GM13976 (cell line): ENCODE measurements at regions not wholly inside any gene's neighbourhood (a gene's known extent, or its start where the extent isn't known, plus 50 kb on each side); places are given as distances from the start of the nearest gene placed in this dataset.

Source experiments
- DNase-seq: peaks from one replicate; pipeline ENCODE4 v3.0.0; 2012; ENCODE audit warnings: low spot score
- in situ Hi-C: fragments of 300-500 bp; cut with MboI; formaldehyde crosslinking; loops from one replicate; pipeline ENCODE4 v1.12.0; 2022; ENCODE audit warnings: low sequenced_read_pairs, mixed read lengths, inconsistent platforms; ENCODE audit not compliant: unreplicated experiment
- TF ChIP-seq, protein P1 (sequence below): IDR thresholded peaks from 2 replicates; pipeline ENCODE4 v1.5.1; 2012; ENCODE audit warnings: borderline replicate concordance, mild to moderate bottlenecking; ENCODE audit not compliant: insufficient read depth; ENCODE audit errors: extremely low read depth, missing control alignments, control extremely low read depth

DNA sequence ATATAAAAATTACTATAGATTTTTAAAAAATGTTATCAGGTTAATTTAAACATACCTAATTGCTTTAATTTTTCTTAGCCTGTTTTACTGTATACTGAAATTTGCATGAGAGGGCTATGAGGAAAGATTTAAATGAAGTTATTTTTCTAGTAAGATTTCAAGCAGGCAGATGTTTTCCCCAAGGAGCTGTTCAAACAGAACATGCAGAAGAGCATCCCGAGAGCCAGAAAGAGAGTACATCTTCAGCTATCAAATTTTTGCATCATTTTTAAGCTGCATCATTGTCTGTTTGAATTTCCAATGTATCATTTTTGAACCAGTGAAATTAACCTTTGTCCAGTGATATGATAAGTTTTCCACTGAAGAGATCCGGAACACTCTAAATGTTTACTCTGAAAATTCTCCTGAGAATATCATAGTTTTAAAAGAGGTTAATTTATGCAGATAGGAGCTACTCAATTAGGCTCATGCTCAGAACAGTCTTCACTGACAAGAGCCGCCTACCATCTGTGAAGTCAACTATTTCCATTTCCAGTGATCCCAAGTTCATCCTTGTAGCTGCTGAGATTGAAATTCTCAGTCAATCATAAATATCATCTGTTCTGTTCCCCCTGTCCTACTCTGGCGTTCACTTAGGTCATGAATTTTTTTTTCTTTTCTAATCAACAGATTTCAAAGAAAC is 467.7 kb upstream of the NBEA start:
- in situ Hi-C loops = no loop called here
- DNase-seq = no peak
- TF ChIP-seq, protein P1, sequence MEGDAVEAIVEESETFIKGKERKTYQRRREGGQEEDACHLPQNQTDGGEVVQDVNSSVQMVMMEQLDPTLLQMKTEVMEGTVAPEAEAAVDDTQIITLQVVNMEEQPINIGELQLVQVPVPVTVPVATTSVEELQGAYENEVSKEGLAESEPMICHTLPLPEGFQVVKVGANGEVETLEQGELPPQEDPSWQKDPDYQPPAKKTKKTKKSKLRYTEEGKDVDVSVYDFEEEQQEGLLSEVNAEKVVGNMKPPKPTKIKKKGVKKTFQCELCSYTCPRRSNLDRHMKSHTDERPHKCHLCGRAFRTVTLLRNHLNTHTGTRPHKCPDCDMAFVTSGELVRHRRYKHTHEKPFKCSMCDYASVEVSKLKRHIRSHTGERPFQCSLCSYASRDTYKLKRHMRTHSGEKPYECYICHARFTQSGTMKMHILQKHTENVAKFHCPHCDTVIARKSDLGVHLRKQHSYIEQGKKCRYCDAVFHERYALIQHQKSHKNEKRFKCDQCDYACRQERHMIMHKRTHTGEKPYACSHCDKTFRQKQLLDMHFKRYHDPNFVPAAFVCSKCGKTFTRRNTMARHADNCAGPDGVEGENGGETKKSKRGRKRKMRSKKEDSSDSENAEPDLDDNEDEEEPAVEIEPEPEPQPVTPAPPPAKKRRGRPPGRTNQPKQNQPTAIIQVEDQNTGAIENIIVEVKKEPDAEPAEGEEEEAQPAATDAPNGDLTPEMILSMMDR = no peak

DNA sequence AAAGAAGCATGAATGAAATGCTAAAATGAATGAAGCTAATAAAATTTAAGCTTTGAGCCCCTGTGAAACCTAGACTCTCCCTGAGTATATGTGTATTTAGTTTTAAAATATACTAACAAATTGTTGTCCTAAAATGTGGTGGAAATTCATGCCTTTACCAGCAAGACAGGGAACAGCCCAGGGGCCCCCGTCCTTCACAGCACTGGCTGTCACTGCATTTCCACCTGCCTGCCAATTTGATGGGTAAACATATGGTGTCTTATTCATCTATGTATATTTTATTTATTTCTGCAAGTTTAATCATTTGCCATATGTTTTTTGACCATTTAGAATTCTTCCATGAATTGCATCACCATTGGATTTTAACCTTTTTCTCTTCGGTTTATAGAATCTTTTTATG is 463.7 kb upstream of the NBEA start:
- DNase-seq = no peak
- in situ Hi-C loops = no loop called here
- TF ChIP-seq, protein P1 = no peak

DNA sequence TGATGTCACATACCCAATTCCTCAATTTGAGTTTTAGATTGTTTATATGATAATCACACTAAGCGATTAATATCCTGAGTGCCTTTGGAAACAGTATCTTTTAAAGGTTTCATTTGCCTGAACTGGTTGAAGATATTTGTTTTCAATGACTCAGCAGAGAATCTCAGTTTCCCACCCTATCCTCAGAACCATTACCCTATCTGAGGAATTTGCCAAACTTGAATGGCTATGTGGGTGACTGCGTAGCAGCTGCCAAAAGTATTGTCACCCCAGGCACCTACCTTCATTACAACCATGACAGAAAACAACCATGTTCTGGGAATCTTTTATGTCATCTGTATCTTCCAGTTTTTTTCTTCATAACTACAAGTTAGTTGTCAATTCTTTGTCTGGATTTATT is 440.1 kb upstream of the NBEA start:
- in situ Hi-C loops = no loop called here
- no peak for DNase-seq
- TF ChIP-seq, protein P1 = no peak

DNA sequence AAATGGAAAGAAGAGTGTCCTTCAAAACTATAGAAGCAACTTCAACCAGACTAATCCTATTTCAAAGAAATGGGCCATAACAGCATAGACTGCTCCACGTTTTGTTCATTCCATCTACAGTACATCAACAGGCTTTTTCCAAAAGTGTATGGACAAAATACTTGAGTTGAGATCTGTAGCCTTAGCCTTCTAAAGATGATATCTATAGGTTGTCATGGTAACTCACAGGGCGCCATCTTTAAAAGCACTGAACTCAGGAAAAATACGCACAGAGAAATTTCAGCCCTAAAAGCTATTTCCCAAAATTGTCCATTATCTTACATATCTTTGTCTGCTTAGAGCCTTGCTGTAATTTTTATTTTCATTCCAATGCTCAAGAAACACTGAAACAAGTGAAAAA is 439.4 kb upstream of the NBEA start:
- TF ChIP-seq, protein P1 = no peak
- in situ Hi-C loops = no loop called here
- DNase-seq = no peak

DNA sequence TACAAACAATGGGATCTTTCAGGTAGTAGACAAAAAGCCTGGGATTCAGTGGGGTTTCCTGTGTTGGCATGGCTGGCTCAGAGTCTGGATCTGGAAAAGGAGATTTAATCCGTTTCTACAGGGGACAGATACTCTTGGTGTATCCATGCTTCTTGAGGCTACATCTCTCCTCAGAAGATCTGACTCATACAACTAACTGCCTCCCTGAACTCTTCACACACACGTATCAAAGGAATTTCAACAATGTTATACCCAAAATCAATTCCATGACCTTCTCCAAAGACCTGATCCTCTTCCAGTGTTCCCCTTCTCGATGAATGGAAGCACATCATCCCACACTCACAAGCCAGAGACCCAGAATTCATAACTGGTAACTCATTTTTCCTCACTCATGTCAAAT is 435.3 kb upstream of the NBEA start:
- DNase-seq = no peak
- TF ChIP-seq, protein P1 = no peak
- in situ Hi-C loops = no loop called here

DNA sequence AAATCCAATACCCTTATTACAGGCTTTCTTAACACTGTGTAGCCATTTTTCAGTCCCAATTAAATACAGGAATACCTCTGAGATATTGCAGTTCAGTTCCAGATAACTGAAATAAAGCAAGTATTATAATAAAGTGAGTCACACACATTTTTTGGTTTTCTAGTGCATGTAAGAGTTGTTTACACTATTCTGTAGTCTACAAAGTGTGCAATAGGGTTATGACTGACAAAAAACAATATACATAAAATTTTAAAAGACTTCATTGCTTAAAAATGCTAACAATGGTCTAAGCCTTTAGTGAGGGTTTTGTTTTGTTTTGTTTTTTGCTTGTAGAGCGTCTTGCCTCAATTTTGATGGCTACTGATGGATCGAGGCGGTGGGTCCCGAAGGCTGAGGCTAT is 434.4 kb upstream of the NBEA start:
- DNase-seq = no peak
- TF ChIP-seq, protein P1 = no peak
- in situ Hi-C loops = no loop called here
